LNCaP clone FGC (cell line): ENCODE measurements at regions not wholly inside any gene's neighbourhood (a gene's known extent, or its start where the extent isn't known, plus 50 kb on each side); places are given as distances from the start of the nearest gene placed in this dataset.
"Not testable (repeated sequence)": the region's sequence is repeated elsewhere in the genome, so short reads cannot be mapped to it uniquely, and the experiment has no call there.

Experiments used
- DNase-seq: peaks from one replicate; pipeline ENCODE4 v3.0.0-alpha.2; 2011; ENCODE audit warnings: low read depth
- H3K4me3 ChIP-seq: 2 replicates; pipeline ENCODE4 v1.5.1; 2011; ENCODE audit warnings: mild to moderate bottlenecking, low read depth, low read length, control low read depth
- TF ChIP-seq, protein P1 (sequence below): IDR thresholded peaks from 2 replicates; pipeline ENCODE4 v1.5.1; 2012; ENCODE audit warnings: mild to moderate bottlenecking; ENCODE audit not compliant: control insufficient read depth, insufficient read depth; ENCODE audit errors: extremely low read depth

DNA sequence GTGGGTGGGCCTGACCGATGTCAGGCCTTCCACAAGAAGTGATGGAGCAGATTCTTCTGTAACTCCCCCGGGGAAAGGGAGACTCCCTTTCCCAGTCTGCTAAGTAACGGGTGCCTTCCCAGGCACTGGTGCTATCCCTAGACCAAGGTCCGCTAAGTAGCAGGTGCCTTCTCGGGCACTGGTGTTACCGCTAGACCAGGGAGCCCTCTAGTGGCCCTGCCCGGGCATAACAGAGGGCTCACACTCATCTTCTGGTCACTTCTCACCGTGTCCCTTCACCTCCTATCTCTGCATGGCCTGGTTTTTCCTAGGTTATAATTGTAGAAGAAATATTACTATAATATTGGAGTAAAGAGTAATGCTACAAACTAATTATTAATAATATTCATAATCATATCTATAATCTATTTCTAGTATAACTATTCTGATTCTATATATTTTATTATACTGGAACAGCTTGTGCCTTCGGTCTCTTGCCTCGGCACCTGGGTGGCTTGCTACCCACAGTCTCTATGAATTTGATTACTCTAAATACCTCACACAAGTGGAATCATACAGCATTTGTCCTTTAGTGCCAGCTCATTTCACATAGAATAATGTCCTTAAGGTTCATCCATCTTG lies 1378.7 kb downstream of the XPNPEP1 start:
- DNase-seq, result peak; percentile 8
- TF ChIP-seq, protein P1, sequence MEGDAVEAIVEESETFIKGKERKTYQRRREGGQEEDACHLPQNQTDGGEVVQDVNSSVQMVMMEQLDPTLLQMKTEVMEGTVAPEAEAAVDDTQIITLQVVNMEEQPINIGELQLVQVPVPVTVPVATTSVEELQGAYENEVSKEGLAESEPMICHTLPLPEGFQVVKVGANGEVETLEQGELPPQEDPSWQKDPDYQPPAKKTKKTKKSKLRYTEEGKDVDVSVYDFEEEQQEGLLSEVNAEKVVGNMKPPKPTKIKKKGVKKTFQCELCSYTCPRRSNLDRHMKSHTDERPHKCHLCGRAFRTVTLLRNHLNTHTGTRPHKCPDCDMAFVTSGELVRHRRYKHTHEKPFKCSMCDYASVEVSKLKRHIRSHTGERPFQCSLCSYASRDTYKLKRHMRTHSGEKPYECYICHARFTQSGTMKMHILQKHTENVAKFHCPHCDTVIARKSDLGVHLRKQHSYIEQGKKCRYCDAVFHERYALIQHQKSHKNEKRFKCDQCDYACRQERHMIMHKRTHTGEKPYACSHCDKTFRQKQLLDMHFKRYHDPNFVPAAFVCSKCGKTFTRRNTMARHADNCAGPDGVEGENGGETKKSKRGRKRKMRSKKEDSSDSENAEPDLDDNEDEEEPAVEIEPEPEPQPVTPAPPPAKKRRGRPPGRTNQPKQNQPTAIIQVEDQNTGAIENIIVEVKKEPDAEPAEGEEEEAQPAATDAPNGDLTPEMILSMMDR, result peak; percentile 93
- no peak overlapping the region for H3K4me3 ChIP-seq

DNA sequence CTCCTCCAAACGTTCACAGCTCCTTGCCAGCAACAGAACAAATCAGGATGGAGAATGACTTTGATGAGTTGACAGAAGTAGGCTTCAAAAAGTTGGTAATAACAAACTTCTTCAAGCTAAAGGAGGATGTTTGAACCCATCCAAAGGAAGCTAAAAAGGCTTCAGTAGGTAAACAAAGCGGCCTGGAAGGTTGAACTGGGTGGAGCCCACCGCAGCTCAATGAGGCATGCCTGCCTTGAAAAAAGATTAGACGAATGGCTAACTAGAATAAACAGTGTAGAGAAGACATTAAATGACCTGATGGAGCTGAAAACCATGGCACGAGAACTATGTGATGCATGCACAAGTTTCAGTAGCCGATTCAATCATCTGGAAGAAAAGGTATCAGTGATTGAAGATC lies 1369.0 kb upstream of the SORCS1 start:
- H3K4me3 ChIP-seq, DNase-seq: not testable (repeated sequence)

DNA sequence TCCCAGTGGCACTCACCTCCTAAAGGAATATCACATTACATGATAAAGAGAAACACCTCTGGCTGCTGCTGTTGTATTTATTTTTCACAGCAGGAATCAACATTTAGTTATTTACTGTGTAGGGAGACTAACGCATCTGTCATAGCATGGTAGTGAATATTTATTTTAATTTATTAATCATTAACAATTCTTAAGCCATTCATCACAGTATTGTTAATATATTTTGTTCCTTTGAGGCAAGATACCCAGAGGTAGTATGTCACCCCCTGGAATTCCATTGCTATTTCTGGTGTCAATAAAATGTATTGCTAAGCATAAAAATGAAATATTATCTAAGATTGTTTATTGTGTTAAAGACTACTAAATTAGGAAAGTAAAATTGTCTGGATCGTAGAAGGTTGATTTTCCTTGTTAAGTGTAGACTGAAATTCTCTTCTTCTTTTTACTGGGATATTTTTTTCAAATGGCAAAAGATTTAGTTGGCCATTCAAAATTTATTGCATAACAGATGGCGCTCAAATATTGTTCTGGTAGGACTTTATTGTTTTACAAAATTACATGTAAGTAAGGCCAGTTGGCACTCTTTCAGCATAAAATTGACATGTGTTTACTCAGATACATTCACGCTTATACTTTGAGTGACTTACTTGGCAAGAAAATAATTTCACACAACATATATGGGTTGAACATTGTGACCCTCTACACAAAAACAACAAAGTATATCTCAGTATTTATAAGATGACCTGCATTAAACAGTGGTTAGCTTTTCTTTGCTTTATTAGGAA lies 1358.7 kb upstream of the SORCS1 start:
- TF ChIP-seq, protein P1, result no peak
- no peak overlapping the region for H3K4me3 ChIP-seq
- no peak for DNase-seq

DNA sequence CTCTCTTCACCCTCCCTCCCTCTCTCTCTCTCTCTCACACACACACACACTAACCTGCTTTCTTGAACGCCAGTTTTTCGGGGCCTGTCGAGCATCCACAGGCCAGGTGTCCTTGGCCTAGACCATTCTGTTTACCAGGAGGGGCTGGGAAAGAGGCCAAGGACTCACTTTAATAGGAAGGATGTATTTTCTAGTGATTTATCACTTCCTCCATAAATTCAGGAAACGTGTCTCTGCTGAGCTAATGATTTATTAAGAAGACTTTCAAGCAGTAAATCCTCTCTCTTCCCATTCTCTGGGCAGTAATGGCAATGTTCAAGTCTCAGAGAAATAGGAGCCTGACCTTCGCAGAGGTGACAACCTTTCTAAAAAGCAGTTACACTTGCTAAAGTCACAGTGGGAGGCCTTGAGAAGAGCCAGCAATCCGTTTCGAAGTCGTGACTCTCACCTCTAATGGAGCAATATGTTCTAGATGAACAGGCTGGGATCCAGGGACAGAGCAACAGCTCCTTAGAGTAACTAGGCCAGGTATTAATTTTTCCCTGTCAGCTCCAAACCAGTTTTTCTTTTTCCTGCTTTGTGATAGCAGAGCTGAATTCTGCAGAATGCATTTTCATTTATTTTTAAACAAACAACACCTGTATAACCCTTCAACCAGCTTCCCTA lies 1357.5 kb upstream of the SORCS1 start:
- H3K4me3 ChIP-seq, result no peak overlapping the region
- TF ChIP-seq, protein P1, result no peak
- DNase-seq, result no peak

DNA sequence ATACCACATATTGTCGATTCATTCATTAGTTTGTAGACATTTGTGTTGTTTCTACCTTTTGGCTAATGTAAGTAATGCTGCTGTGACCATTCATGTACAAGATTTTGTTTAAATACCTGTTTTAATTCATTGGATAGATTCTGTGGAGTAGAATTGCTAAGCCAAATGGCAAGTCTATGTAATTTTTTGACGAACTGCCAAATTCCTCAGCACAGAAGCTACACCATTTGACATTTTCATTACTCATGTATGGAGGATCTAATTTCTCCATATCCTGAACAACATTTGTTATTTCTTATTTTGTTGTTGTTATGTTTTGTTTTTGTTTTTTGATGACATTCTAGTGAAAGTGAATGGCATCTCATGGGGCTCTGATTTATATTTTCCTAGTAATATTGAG lies 1351.3 kb upstream of the SORCS1 start:
- DNase-seq, result no peak
- no peak overlapping the region for H3K4me3 ChIP-seq
- TF ChIP-seq, protein P1, result no peak

DNA sequence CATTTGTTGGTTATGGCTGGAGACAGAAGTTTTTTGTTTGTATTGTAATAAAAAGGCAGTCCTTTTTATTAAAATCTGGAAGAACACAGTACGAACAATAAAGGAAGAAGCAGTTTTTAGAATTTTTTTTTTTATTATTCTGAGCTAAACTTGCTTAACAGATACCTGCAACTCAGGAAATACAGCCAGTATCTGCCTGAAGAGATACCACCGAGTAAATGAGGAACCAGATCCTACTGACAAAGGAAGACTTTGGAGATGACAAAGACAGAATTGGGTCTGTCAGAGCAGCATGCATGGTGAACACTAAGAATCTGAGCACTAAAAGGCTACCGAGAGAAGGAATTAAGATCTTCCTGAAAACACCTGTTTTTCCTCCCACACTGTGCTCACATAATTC lies 1335.9 kb upstream of the SORCS1 start:
- no peak for DNase-seq
- TF ChIP-seq, protein P1, result no peak
- H3K4me3 ChIP-seq, result no peak overlapping the region

DNA sequence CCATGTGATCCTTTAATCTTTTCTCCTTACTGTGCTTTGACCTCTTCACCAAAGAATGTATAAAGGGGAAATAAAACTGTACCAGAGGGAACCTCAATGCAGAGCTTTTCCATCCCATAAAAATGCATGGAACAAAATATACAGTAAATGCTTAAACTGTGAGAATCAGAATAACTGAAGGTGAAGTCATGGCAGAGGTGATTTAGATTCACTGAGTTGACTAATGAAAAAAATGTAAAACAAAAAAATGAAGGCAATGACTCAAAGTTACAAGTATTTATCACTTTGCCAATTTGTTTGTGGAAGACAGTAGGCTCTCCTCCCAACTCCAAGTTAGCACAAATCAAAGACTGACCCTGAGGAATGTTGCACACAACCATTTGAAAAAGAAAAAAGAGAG lies 1331.6 kb upstream of the SORCS1 start:
- TF ChIP-seq, protein P1, result no peak
- DNase-seq, result no peak
- no peak overlapping the region for H3K4me3 ChIP-seq
